OCI-LY1 (cell line): ENCODE measurements at regions not wholly inside any gene's neighbourhood (a gene's known extent, or its start where the extent isn't known, plus 50 kb on each side); places are given as distances from the start of the nearest gene placed in this dataset.
"Not testable (repeated sequence)": the region's sequence is repeated elsewhere in the genome, so short reads cannot be mapped to it uniquely, and the experiment has no call there.

ENCODE experiments used
- H2AFZ ChIP-seq: fragments of 200-600 bp; sonication (generic), shearing (Covaris generic); 2 replicates; pipeline ENCODE4 v1.6.0; 2014; ENCODE audit warnings: antibody characterized with exemption, mild to moderate bottlenecking, low read length
- H3F3A ChIP-seq: fragments of 200-600 bp; sonication (generic), shearing (Covaris generic); 2 replicates; pipeline ENCODE4 v1.6.0; 2014; ENCODE audit warnings: mild to moderate bottlenecking, antibody characterized with exemption, low read length, moderate library complexity; ENCODE audit not compliant: insufficient read depth
- H3K27ac ChIP-seq: fragments of 200-600 bp; sonication (generic); 2 replicates; pipeline ENCODE4 v1.5.1; 2014; ENCODE audit warnings: low read length, mixed run types, mild to moderate bottlenecking, low read depth; ENCODE audit not compliant: poor library complexity, severe bottlenecking
- H3K27me3 ChIP-seq: fragments of 200-600 bp; sonication (generic); 2 replicates; pipeline ENCODE4 v1.6.0; 2014; ENCODE audit warnings: antibody characterized with exemption, mild to moderate bottlenecking, low read length, moderate library complexity; ENCODE audit not compliant: insufficient read depth
- H3K36me3 ChIP-seq: fragments of 200-600 bp; sonication (generic); 2 replicates; pipeline ENCODE4 v1.6.1; 2014; ENCODE audit warnings: mild to moderate bottlenecking, antibody characterized with exemption, low read length, moderate library complexity, mixed read lengths; ENCODE audit not compliant: insufficient read depth
- H3K4me1 ChIP-seq: fragments of 200-600 bp; sonication (generic); 2 replicates; pipeline ENCODE4 v1.5.1; 2014; ENCODE audit warnings: mild to moderate bottlenecking, low read length, moderate library complexity; ENCODE audit not compliant: insufficient read depth, severe bottlenecking
- H3K4me2 ChIP-seq: fragments of 200-600 bp; sonication (generic), shearing (Covaris generic); 2 replicates; pipeline ENCODE4 v1.6.1; 2014; ENCODE audit warnings: low read length
- H3K4me3 ChIP-seq: fragments of 200-600 bp; sonication (generic); 2 replicates; pipeline ENCODE4 v1.5.1; 2014; ENCODE audit warnings: low read length, low read depth, mild to moderate bottlenecking, mixed read lengths; ENCODE audit not compliant: poor library complexity, severe bottlenecking
- H3K79me2 ChIP-seq: fragments of 200-600 bp; shearing (Covaris generic); 2 replicates; pipeline ENCODE4 v1.6.1; 2016; ENCODE audit warnings: mixed run types, low read length, mixed read lengths; ENCODE audit not compliant: insufficient read depth
- H3K9ac ChIP-seq: fragments of 200-600 bp; sonication (generic), shearing (Covaris generic); 2 replicates; pipeline ENCODE4 v1.6.1; 2014; ENCODE audit warnings: mild to moderate bottlenecking, low read length, mixed read lengths
- H3K9me2 ChIP-seq: fragments of 200-600 bp; sonication (generic), shearing (Covaris generic); 2 replicates; pipeline ENCODE4 v1.6.1; 2014; ENCODE audit warnings: low read depth, mild to moderate bottlenecking, low read length, mixed read lengths
- H3K9me3 ChIP-seq: fragments of 200-600 bp; shearing (Covaris generic); 2 replicates; pipeline ENCODE4 v1.6.1; 2014; ENCODE audit warnings: low read length, mixed read lengths
- H4K20me1 ChIP-seq: fragments of 200-600 bp; sonication (generic), shearing (Covaris generic); 2 replicates; pipeline ENCODE4 v1.6.0; 2016; ENCODE audit warnings: mild to moderate bottlenecking, low read length; ENCODE audit not compliant: insufficient read depth
- EZH2 ChIP-seq: fragments of 200-600 bp; sonication (generic), shearing (Covaris generic); IDR thresholded peaks from 2 replicates; pipeline ENCODE4 v1.8.0; 2017; ENCODE audit warnings: borderline replicate concordance, mixed run types, mild to moderate bottlenecking, antibody characterized with exemption, low read length, moderate library complexity, mixed read lengths
- TF ChIP-seq, protein P1 (sequence below): fragments of 200-600 bp; sonication (generic), shearing (Covaris generic); IDR thresholded peaks from 2 replicates; pipeline ENCODE4 v1.5.1; 2017; ENCODE audit warnings: mild to moderate bottlenecking, antibody characterized with exemption, low read length, moderate library complexity, mixed read lengths

DNA sequence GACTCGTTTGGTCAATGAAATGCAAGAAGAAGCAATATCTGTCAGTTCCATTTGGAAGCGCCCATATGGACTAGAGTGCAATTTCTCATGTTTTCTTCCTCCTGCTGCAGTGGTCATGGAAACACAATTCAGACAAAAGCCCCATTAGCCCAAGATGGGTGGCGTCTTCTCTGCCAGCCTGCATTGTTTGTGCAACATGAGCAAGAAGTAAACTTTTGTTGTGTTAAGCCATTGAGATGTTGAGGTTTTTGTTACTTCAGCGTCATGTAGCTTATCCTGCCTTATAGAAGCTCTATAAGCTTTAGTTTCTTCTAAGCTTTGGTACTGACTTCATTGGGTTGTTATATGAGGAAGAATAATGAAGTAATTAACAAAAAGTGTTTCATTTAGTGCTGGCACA, 137.4 kb downstream of the NPIPB5 start:
- Histone ChIP-seq H3K4me1 (no peaks in the 10 kb centered on the region), H3K9me2 (peaks cover 5% of the 10 kb centered on the region; the same call in 1 of the 2 replicates), H3K27me3 (peaks cover 7% of the 10 kb centered on the region; the same call in 1 of the 2 replicates), H3K27ac (no peak overlapping the region), H3F3A (no peaks in the 10 kb centered on the region), H2AFZ (no peak overlapping the region), H3K36me3 (no peaks in the 10 kb centered on the region), H4K20me1 (no peaks in the 10 kb centered on the region), H3K79me2 (no peaks in the 10 kb centered on the region), H3K9me3 (no peaks in the 10 kb centered on the region), H3K4me2 (no peak overlapping the region), H3K4me3 (no peak overlapping the region), H3K9ac (no peak overlapping the region)
- TF ChIP-seq, protein P1, sequence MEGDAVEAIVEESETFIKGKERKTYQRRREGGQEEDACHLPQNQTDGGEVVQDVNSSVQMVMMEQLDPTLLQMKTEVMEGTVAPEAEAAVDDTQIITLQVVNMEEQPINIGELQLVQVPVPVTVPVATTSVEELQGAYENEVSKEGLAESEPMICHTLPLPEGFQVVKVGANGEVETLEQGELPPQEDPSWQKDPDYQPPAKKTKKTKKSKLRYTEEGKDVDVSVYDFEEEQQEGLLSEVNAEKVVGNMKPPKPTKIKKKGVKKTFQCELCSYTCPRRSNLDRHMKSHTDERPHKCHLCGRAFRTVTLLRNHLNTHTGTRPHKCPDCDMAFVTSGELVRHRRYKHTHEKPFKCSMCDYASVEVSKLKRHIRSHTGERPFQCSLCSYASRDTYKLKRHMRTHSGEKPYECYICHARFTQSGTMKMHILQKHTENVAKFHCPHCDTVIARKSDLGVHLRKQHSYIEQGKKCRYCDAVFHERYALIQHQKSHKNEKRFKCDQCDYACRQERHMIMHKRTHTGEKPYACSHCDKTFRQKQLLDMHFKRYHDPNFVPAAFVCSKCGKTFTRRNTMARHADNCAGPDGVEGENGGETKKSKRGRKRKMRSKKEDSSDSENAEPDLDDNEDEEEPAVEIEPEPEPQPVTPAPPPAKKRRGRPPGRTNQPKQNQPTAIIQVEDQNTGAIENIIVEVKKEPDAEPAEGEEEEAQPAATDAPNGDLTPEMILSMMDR, result no peak
- no peak for TF ChIP-seq EZH2

DNA sequence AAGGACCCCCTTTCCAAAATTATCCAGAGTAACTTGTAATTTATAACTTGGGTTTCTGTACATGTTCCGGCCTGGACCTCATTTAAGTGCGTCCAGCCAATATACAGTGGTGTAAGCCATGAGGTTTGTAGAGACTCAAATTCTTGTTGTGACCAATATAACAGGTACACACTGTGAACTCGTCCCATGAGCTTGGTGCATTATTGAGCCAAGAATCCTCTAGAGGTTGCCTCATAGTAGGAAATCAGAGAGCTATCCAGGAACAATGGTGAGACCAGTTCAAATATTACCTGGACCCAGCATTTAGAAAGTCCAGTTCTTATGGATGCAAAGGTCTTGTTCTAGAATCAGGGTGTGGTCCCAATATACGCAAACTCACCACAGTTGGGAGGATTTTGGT, 138.2 kb downstream of the NPIPB5 start:
- H3K27ac ChIP-seq, result no peak overlapping the region
- H3K9ac ChIP-seq, result no peak overlapping the region
- H3K4me3 ChIP-seq, result no peak overlapping the region
- no peaks in the 10 kb centered on the region for H4K20me1 ChIP-seq
- no peak for TF ChIP-seq EZH2
- TF ChIP-seq, protein P1, result no peak
- H3K79me2 ChIP-seq, result no peaks in the 10 kb centered on the region
- no peaks in the 10 kb centered on the region for H3K4me1 ChIP-seq
- peaks cover 5% of the 10 kb centered on the region; the same call in 1 of the 2 replicates for H3K9me2 ChIP-seq
- no peak overlapping the region for H3K4me2 ChIP-seq
- no peaks in the 10 kb centered on the region for H3K9me3 ChIP-seq
- peaks cover 7% of the 10 kb centered on the region; the same call in 1 of the 2 replicates for H3K27me3 ChIP-seq
- no peaks in the 10 kb centered on the region for H3K36me3 ChIP-seq
- H3F3A ChIP-seq, result no peaks in the 10 kb centered on the region
- no peak overlapping the region for H2AFZ ChIP-seq

DNA sequence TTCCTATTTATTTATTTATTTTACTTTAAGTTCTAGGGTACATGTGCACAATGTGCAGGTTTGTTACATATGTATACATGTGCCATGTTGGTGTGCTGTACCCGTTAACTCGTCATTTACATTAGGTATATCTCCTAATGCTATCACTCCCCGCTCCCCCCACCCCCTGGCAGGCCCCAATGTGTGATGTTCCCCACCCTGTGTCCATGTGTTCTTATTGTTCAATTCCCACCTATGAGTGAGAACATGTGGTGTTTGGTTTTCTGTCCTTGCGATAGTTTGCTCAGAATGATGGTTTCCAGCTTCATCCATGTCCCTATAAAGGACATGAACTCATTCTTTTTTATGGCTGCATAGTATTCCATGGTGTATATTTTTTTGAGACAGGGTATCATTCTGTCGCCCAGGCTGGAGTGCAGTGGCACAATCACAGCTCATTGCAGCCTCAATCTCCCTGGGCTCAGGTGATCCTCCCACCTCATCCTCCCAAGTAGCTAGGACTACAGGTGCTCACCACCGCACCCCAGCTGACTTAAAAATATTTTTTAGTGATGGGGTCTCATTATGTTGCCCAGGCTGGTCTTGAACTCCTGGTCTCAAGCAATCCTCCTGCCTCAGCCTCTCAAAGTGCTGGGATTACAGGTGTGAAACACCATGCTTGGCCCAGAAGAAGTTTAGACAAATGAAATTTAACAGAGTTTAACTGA, 140.6 kb downstream of the NPIPB5 start:
- H2AFZ ChIP-seq, H3K36me3 ChIP-seq, H3F3A ChIP-seq, H4K20me1 ChIP-seq, H3K4me3 ChIP-seq, H3K9me2 ChIP-seq, H3K27ac ChIP-seq, H3K9me3 ChIP-seq, H3K79me2 ChIP-seq, H3K9ac ChIP-seq, H3K4me2 ChIP-seq, H3K27me3 ChIP-seq, H3K4me1 ChIP-seq: not testable (repeated sequence)

DNA sequence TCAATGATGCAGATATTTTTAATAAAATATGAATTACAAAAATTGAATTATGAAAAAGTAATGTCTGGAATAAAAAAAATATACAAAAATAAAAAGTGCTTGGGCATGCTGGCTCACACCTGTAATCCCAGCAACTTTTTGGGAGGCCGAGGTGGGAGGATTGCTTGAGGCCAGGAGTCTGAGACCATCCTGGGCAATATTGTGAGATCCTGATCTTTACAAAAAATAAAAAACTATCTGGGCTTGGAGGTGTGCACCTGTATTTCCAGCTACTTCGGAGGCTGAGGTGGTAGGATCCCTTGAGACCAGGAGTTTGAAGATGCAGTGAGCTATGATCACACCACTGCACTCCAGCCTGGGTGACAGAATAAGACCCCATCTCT, 141.8 kb downstream of the NPIPB5 start:
- Histone ChIP-seq H3K36me3 (no peaks in the 10 kb centered on the region), H3K27ac (no peak overlapping the region), H3K9me2 (peaks cover 5% of the 10 kb centered on the region; the same call in 1 of the 2 replicates), H2AFZ (no peak overlapping the region), H3K4me2 (no peak overlapping the region), H3K9me3 (no peaks in the 10 kb centered on the region), H3K27me3 (peaks cover 4% of the 10 kb centered on the region; the same call in 1 of the 2 replicates), H3K79me2 (no peaks in the 10 kb centered on the region), H3K4me3 (no peak overlapping the region), H3K4me1 (no peaks in the 10 kb centered on the region), H3F3A (no peaks in the 10 kb centered on the region), H4K20me1 (no peaks in the 10 kb centered on the region), H3K9ac (no peak overlapping the region)
- TF ChIP-seq, protein P1, result no peak
- no peak for TF ChIP-seq EZH2
